Coronary artery (tissue), 2 donors: ENCODE measurements at regions not wholly inside any gene's neighbourhood (a gene's known extent, or its start where the extent isn't known, plus 50 kb on each side); places are given as distances from the start of the nearest gene placed in this dataset.
"Not testable (repeated sequence)": the region's sequence is repeated elsewhere in the genome, so short reads cannot be mapped to it uniquely, and the experiment has no call there.

Source experiments
- DNase-seq: peaks from one replicate; pipeline ENCODE4 v3.0.0-alpha.2; 2017; ENCODE audit warnings: low spot score
- H3K27ac ChIP-seq, 2 donors: fragments of 200-600 bp; sonication (generic); one replicate each; pipeline ENCODE4 v1.5.1; 2016 to 2019
- H3K4me3 ChIP-seq: fragments of 200-600 bp; sonication (generic); 2 replicates; pipeline ENCODE4 v1.5.1; 2016; ENCODE audit warnings: mild to moderate bottlenecking, moderate library complexity
- CTCF ChIP-seq: fragments of 200-600 bp; sonication (generic); IDR thresholded peaks from one replicate; pipeline ENCODE4 v1.5.1; 2019; ENCODE audit warnings: antibody characterized with exemption

- DNase-seq, result no peak
- no peak for TF ChIP-seq CTCF
- no peak overlapping the region for H3K27ac ChIP-seq
- H3K4me3 ChIP-seq, result no peak overlapping the region
Measured at GRCh38 chr6:21722510-21722909, 129.0 kb downstream of the SOX4 start.

GRCh38 chr6:21726676-21727075, 133.1 kb downstream of the SOX4 start:
- TF ChIP-seq CTCF, result no peak
- no peak for DNase-seq
- Histone ChIP-seq H3K27ac (no peak overlapping the region), H3K4me3 (no peak overlapping the region)

DNA sequence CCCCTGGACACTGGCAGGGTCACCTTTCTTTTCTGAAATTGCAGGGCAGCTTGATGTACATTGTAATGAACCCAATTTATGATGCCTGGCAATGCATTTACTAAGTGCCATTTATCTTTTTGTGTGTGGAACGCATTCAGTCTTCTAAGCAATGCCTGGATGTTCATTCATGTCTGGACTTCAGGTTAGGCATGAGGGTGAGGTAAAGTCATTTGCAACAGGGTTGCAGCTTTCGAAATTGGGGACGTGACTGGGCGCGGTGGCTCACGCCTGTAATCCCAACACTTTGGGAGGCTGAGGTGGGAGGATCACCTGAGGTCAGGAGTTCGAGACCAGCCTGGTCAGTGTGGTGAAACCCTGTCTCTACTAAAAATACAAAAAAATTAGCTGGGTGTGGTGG, 134.6 kb downstream of the SOX4 start:
- DNase-seq, result no peak
- Histone ChIP-seq H3K4me3 (no peak overlapping the region), H3K27ac (no peak overlapping the region)
- TF ChIP-seq CTCF, result no peak

GRCh38 chr6:21729431-21729830, 135.9 kb downstream of the SOX4 start:
- TF ChIP-seq CTCF, result no peak
- H3K4me3 ChIP-seq, result no peak overlapping the region
- H3K27ac ChIP-seq, result no peak overlapping the region
- DNase-seq, result no peak

DNA sequence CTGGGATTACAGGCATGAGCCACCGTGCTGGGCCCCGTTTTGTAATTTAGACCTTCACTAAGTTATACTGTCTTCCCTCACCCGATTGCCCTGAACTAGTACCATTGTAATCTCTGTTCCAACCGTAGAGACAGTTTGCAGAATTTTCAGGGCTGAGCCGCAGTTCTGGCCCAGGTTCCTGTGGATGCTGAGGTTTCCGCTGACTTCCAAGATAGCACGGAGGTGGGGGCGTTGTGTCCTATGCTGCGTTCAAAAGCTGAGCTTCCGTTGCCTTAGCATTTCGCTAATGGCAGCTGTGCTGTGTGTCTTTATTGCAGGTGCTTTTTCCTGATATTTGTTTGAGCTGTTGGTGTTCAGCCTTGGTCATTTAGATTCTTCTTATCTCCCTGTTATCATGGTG, 137.0 kb downstream of the SOX4 start:
- H3K4me3 ChIP-seq, result no peak overlapping the region
- H3K27ac ChIP-seq, result no peak overlapping the region
- no peak for DNase-seq
- no peak for TF ChIP-seq CTCF

DNA sequence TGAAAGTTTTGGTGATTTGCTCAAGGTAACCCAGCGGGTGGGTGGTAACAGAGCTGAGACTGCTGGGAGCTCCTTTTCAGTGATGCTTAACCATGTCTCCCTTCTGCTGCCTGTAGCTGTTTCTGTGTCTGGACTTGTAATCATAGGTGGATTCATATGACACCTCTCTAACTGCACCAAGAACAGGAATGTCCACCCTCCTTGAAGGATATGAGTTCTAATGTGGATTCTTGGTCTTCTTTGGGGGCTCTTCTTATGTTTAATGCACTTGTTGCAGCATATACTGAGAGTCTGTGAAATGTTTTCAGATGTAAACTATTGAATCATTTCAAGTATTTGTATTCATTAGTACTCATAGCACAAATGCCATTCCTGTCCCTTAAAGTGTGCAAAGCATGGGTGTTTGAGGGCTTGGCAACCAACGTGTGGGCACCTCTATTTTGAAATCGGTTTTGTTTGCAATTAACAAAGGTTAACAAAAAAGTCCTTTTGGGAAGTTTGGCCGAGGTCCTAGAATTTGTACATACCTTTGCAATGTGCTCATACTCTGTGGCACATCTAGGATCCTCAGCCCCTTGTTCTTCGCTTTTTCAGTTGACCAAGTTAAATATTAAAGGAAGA, 138.0 kb downstream of the SOX4 start:
- Histone ChIP-seq H3K4me3 (no peak overlapping the region), H3K27ac (no peak overlapping the region)
- no peak for TF ChIP-seq CTCF
- no peak for DNase-seq

- not testable (repeated sequence) for DNase-seq, H3K4me3 ChIP-seq, H3K27ac ChIP-seq
Measured at GRCh38 chr6:21732032-21732730, 138.6 kb downstream of the SOX4 start.
